NCI-H1105 treated with DMSO at 0.1 percent for 48 hours (cell line): ENCODE measurements at regions not wholly inside any gene's neighbourhood (a gene's known extent, or its start where the extent isn't known, plus 50 kb on each side); places are given as distances from the start of the nearest gene placed in this dataset.

Experiments used
- DNase-seq: peaks from one replicate; lab custom pipeline; 2025; lab: John Stamatoyannopoulos, UW

DNA sequence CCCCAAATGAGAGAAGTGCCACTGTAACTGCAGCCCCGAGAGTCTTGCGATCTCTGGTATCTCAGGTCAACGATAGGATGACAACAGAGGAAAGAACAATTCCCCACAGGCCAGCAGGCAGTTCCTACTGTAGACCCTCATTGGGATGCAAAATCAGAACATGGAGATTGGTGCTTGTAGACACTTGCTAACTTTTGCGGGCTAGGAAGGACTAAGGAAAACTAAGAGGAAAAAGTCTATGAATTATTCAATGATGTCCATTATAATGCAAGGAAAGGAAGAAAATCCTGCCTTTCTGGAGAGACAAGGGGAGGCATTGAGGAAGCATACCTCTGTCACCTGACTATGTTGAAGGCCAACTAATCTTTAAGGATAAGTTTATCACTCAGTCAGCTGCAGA lies 51.9 kb upstream of the CWC22 start:
- no peak for DNase-seq

DNA sequence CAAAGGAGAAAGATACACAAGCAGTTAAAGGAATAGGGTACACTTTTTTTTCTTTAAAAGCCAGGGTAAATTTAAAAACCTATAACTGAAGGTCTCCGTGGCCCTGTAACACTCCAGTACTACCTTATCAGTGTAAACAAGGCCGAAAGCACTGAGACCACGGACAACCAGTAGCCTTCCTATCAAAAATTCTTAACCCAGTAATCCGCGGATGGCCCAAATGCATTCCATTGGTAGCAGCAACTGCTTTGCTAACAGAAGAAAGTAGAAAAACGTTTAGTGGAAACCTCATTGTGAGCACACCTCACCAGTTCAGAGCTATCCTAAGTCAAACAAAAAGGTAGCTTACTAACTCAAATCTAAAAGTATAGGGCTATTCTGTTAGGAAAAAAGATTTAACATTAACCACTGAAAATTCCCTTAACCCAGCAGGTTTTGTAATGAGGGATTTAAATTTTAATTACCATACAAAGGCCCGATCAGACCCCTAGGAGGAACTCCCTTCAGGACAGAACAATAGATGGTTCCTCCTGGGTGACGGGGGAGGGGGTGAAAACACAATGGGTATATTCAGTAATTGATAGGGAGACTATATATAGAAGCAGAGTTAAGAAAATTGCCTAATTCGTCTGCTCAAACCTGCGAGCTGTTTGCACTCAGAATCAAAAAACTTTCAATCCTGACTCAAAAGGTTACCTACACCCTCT lies 50.8 kb upstream of the CWC22 start:
- DNase-seq: no peak
